ENCODE measurements at regions not wholly inside any gene's neighbourhood (a gene's known extent, or its start where the extent isn't known, plus 50 kb on each side); places are given as distances from the start of the nearest gene placed in this dataset.

- ChIA-PET POLR2A (no interaction called here), CTCF (no interaction called here)
- Mint-ChIP-seq H3K27me3 (peaks cover 5% of the 10 kb centered on the region), H3K4me3 (no peak overlapping the region), H3K4me1 (no peaks in the 10 kb centered on the region), H3K9me3 (ENCODE audit: insufficient read depth) (no peaks in the 10 kb centered on the region), H3K27ac (no peak overlapping the region)
- Histone ChIP-seq H3K9ac (ENCODE audit: low read length) (no peak overlapping the region), H4K20me1 (ENCODE audit: control insufficient read depth, insufficient read depth, low read length, poor library complexity, severe bottlenecking) (no peaks in the 10 kb centered on the region), H3K4me3 (ENCODE audit: control extremely low read depth in 1 of 5, extremely low read depth in 1 of 5, insufficient read depth in 1 of 5, low read depth in 2 of 5, low read length in 4 of 5) (no peak overlapping the region), H3K36me3 (replicated peaks in 1 of 2; ENCODE audit: control extremely low read depth in 1 of 2, control insufficient read depth in 1 of 2, extremely low read depth in 1 of 2, insufficient read depth in 2 of 2, low read length in 1 of 2) (no peaks in the 10 kb centered on the region), H3K9me3 (ENCODE audit: control extremely low read depth in 1 of 3, control insufficient read depth in 2 of 3, insufficient read depth in 1 of 3, low read length in 2 of 3) (peaks cover 0 to 4% (median 2%) of the 10 kb centered on the region in 3 donors), H3K4me2 (replicated peaks; ENCODE audit: low read depth, low read length, poor library complexity, severe bottlenecking) (no peak overlapping the region), H2AFZ (ENCODE audit: insufficient read depth, low read depth, low read length, poor library complexity, severe bottlenecking) (no peak overlapping the region), H3K27me3 (replicated peaks in 1 of 4; ENCODE audit: control extremely low read depth in 1 of 4, control insufficient read depth in 3 of 4, insufficient read depth in 4 of 4, low read length in 3 of 4) (no peaks in the 10 kb centered on the region), H3K4me1 (ENCODE audit: control insufficient read depth in 2 of 2, insufficient read depth in 2 of 2, low read length in 2 of 2) (no peaks in the 10 kb centered on the region), H3K27ac (ENCODE audit: low read length in 2 of 2) (no peak overlapping the region), H3K79me2 (ENCODE audit: control insufficient read depth, insufficient read depth, low read length) (no peaks in the 10 kb centered on the region)
- WGBS (ENCODE audit: insufficient coverage) = 100% methylated on average over 2 of the region's 2 CpGs
- no peak for DNase-seq
- no peak for TF ChIP-seq EZH2 (IDR thresholded peaks at IDR 0.05; ENCODE audit: borderline replicate concordance, insufficient read depth, low read depth, low read length, poor library complexity, severe bottlenecking)
- no peak for TF ChIP-seq CTCF (IDR thresholded peaks at IDR 0.05)
- no peak for ATAC-seq (ENCODE audit: low read depth)
- intact Hi-C loops (cut with micrococcal nuclease) = no loop called here
These were observed 67.6 kb upstream of the BCL11B start for GRCh38 chr14:99339551-99339950.

- Histone ChIP-seq H3K27ac (ENCODE audit: low read length in 2 of 2) (no peak overlapping the region), H3K4me1 (ENCODE audit: control insufficient read depth in 2 of 2, insufficient read depth in 2 of 2, low read length in 2 of 2) (no peaks in the 10 kb centered on the region), H3K9ac (ENCODE audit: low read length) (no peak overlapping the region), H3K4me3 (ENCODE audit: control extremely low read depth in 1 of 5, extremely low read depth in 1 of 5, insufficient read depth in 1 of 5, low read depth in 2 of 5, low read length in 4 of 5) (no peak overlapping the region), H3K36me3 (replicated peaks in 1 of 2; ENCODE audit: control extremely low read depth in 1 of 2, control insufficient read depth in 1 of 2, extremely low read depth in 1 of 2, insufficient read depth in 2 of 2, low read length in 1 of 2) (no peaks in the 10 kb centered on the region), H3K4me2 (replicated peaks; ENCODE audit: low read depth, low read length, poor library complexity, severe bottlenecking) (no peak overlapping the region), H4K20me1 (ENCODE audit: control insufficient read depth, insufficient read depth, low read length, poor library complexity, severe bottlenecking) (no peaks in the 10 kb centered on the region), H3K9me3 (ENCODE audit: control extremely low read depth in 1 of 3, control insufficient read depth in 2 of 3, insufficient read depth in 1 of 3, low read length in 2 of 3) (peaks cover 0 to 4% (median 3%) of the 10 kb centered on the region in 3 donors), H3K27me3 (replicated peaks in 1 of 4; ENCODE audit: control extremely low read depth in 1 of 4, control insufficient read depth in 3 of 4, insufficient read depth in 4 of 4, low read length in 3 of 4) (no peaks in the 10 kb centered on the region), H3K79me2 (ENCODE audit: control insufficient read depth, insufficient read depth, low read length) (no peaks in the 10 kb centered on the region), H2AFZ (ENCODE audit: insufficient read depth, low read depth, low read length, poor library complexity, severe bottlenecking) (no peak overlapping the region)
- Mint-ChIP-seq H3K4me3 (no peak overlapping the region), H3K27ac (no peak overlapping the region), H3K27me3 (peaks cover 5% of the 10 kb centered on the region), H3K4me1 (no peaks in the 10 kb centered on the region), H3K9me3 (ENCODE audit: insufficient read depth) (no peaks in the 10 kb centered on the region)
- TF ChIP-seq CTCF (IDR thresholded peaks at IDR 0.05) = no peak
- no peak for TF ChIP-seq EZH2 (IDR thresholded peaks at IDR 0.05; ENCODE audit: borderline replicate concordance, insufficient read depth, low read depth, low read length, poor library complexity, severe bottlenecking)
- intact Hi-C loops (cut with micrococcal nuclease) = no loop called here
- ATAC-seq (ENCODE audit: low read depth) (no peak), DNase-seq (no peak)
- WGBS (ENCODE audit: insufficient coverage) = 100% methylated on average over 1 of the region's 5 CpGs
- POLR2A ChIA-PET = no interaction called here
- CTCF ChIA-PET = no interaction called here
These were observed 66.3 kb upstream of the BCL11B start for GRCh38 chr14:99338313-99338712.

All from B cell (primary cell).